ENCODE measurements at regions not wholly inside any gene's neighbourhood (a gene's known extent, or its start where the extent isn't known, plus 50 kb on each side); places are given as distances from the start of the nearest gene placed in this dataset.

DNA sequence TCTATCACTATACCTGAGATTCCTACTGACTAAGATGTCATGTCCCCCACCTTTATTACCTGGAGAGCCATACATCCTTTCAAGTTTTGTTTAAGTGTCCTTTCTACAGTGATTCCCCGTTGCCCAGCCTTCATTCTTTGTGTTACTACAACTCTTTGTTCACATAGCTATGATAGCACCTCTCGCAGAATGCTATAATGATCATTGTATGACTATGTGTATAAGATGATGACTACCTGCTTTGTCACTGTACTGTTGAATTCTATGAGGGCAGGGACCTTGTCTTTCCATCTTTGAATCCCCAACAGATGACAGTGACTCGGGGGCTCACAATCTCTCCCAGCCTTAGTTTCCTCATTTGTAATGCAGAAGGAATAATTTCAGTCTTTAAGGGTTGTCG, 361.2 kb downstream of the NPR3 start:
- no peak for TF ChIP-seq TAF1 (IDR thresholded peaks at IDR 0.05; ENCODE audit: borderline replicate concordance, low read depth, low read length)
- no peak for TF ChIP-seq POLR2AphosphoS5 (IDR thresholded peaks at IDR 0.05; ENCODE audit: low read depth, low read length)
